GM23338 (cell line): ENCODE measurements at regions not wholly inside any gene's neighbourhood (a gene's known extent, or its start where the extent isn't known, plus 50 kb on each side); places are given as distances from the start of the nearest gene placed in this dataset.

Source experiments
- CREB1 ChIP-seq: fragments of 250-450 bp; sonication (Bioruptor Pico); IDR thresholded peaks from 2 replicates; pipeline ENCODE4 v1.5.0; 2020; ENCODE audit warnings: low read depth, mild to moderate bottlenecking, moderate library complexity
- CTCF ChIP-seq, 2 experiments: fragments of 200-600 bp in 1 of 2; sonication (generic) in 1 of 2; conservative IDR thresholded peaks; 2 replicates each; pipeline versions ENCODE4 v1.5.1 to v1.6.1; 2016 to 2017; ENCODE audit warnings: antibody characterized with exemption in 2 of 2, low read depth in 2 of 2, mild to moderate bottlenecking in 2 of 2, moderate library complexity in 1 of 2
- ETS1 ChIP-seq: IDR thresholded peaks from 2 replicates; pipeline ENCODE4 v1.6.1; 2016; ENCODE audit warnings: antibody characterized with exemption
- EZH2 ChIP-seq: fragments of 200-600 bp; sonication (generic); IDR thresholded peaks from one replicate; pipeline ENCODE4 v1.8.0; 2017; ENCODE audit warnings: antibody characterized with exemption, mild to moderate bottlenecking, low read depth; ENCODE audit not compliant: unreplicated experiment
- EZH2phosphoT487 ChIP-seq: fragments of 200-600 bp; sonication (generic); IDR thresholded peaks from one replicate; pipeline ENCODE4 v1.8.1; 2018; ENCODE audit warnings: antibody characterized with exemption; ENCODE audit not compliant: unreplicated experiment
- JUNB ChIP-seq: IDR thresholded peaks from one replicate; pipeline ENCODE4 v1.6.1; 2016; ENCODE audit warnings: antibody characterized with exemption; ENCODE audit not compliant: unreplicated experiment
- STAT1 ChIP-seq: IDR thresholded peaks from one replicate; pipeline ENCODE4 v1.6.1; 2016; ENCODE audit warnings: antibody characterized with exemption; ENCODE audit not compliant: unreplicated experiment
- ZNF114 ChIP-seq: fragments of 250-450 bp; sonication (Bioruptor Pico); IDR thresholded peaks from 2 replicates; pipeline ENCODE4 v1.5.0; 2020; ENCODE audit warnings: mild to moderate bottlenecking, moderate library complexity
- ZNF462 ChIP-seq: fragments of 250-450 bp; sonication (Bioruptor Pico); IDR thresholded peaks from 2 replicates; pipeline ENCODE4 v1.5.0; 2020; ENCODE audit warnings: mild to moderate bottlenecking, moderate library complexity

GRCh38 chr5:45105491-45105994, 296.8 kb downstream of the MRPS30 start (continued):
- no peak for TF ChIP-seq ZNF462 (CRISPR knock-in tag)
- TF ChIP-seq CTCF (conservative IDR thresholded peaks at IDR 0.05; ENCODE audit: low read depth in 2 of 2), result no peak
- no peak for TF ChIP-seq ZNF114
- no peak for TF ChIP-seq STAT1
- TF ChIP-seq CREB1, result no peak
- TF ChIP-seq ETS1, result no peak
- TF ChIP-seq EZH2, result no peak
- no peak for TF ChIP-seq EZH2phosphoT487
- no peak for TF ChIP-seq JUNB
